ENCODE measurements at regions not wholly inside any gene's neighbourhood (a gene's known extent, or its start where the extent isn't known, plus 50 kb on each side); places are given as distances from the start of the nearest gene placed in this dataset.

- no peak for TF ChIP-seq CTCF (IDR thresholded peaks at IDR 0.05)
- TF ChIP-seq POLR2A (IDR thresholded peaks at IDR 0.05) = no peak
Measured at GRCh38 chr4:65014078-65014477, 604.8 kb upstream of the TECRL start.

Measured in Peyer's patch (tissue), 4 donors.